Osteoblast (primary cell): ENCODE measurements at regions not wholly inside any gene's neighbourhood (a gene's known extent, or its start where the extent isn't known, plus 50 kb on each side); places are given as distances from the start of the nearest gene placed in this dataset.

ENCODE experiments used
- DNase-seq: peaks from one replicate; pipeline ENCODE4 v3.0.0; 2011; ENCODE audit warnings: low spot score, mixed read lengths; ENCODE audit not compliant: insufficient read length; ENCODE audit errors: missing footprints
- H2AFZ ChIP-seq: 2 replicates; pipeline ENCODE4 v1.6.0; 2011; ENCODE audit warnings: mild to moderate bottlenecking, low read length
- H3K27ac ChIP-seq: 2 replicates; pipeline ENCODE4 v1.5.1; 2011; ENCODE audit warnings: mild to moderate bottlenecking, low read depth, low read length, moderate library complexity
- H3K27me3 ChIP-seq: 2 replicates; pipeline ENCODE4 v1.6.0; 2012; ENCODE audit warnings: mild to moderate bottlenecking, control low read depth, inconsistent platforms, low read length, moderate library complexity; ENCODE audit not compliant: insufficient read depth
- H3K36me3 ChIP-seq: 2 replicates; pipeline ENCODE4 v1.5.1; 2011; ENCODE audit warnings: mild to moderate bottlenecking, low read length, control low read depth, moderate library complexity; ENCODE audit not compliant: insufficient read depth
- H3K4me1 ChIP-seq: 2 replicates; pipeline ENCODE4 v1.5.1; 2011; ENCODE audit warnings: mild to moderate bottlenecking, low read length, control low read depth, moderate library complexity; ENCODE audit not compliant: insufficient read depth
- H3K4me2 ChIP-seq: 2 replicates; pipeline ENCODE4 v1.6.0; 2011; ENCODE audit warnings: mild to moderate bottlenecking, low read length; ENCODE audit not compliant: insufficient read depth
- H3K4me3 ChIP-seq: fragments of 200-600 bp; sonication (generic); 3 replicates; pipeline ENCODE4 v1.5.1; 2012; ENCODE audit warnings: mild to moderate bottlenecking, low read length, inconsistent platforms; ENCODE audit not compliant: insufficient read depth
- H3K79me2 ChIP-seq: 2 replicates; pipeline ENCODE4 v1.6.0; 2012; ENCODE audit warnings: mild to moderate bottlenecking, low read length, control low read depth, inconsistent platforms; ENCODE audit not compliant: insufficient read depth
- H3K9me3 ChIP-seq: 2 replicates; pipeline ENCODE4 v1.5.1; 2011; ENCODE audit warnings: low read depth, low read length, control low read depth
- H4K20me1 ChIP-seq: 2 replicates; pipeline ENCODE4 v1.6.0; 2012; ENCODE audit warnings: mild to moderate bottlenecking, low read length, control low read depth; ENCODE audit not compliant: insufficient read depth
- CTCF ChIP-seq: IDR thresholded peaks from 2 replicates; pipeline ENCODE4 v1.5.1; 2011; ENCODE audit warnings: mild to moderate bottlenecking, low read depth, low read length, moderate library complexity; ENCODE audit errors: extremely low read depth

GRCh38 chr4:17090063-17090462 lies 191.6 kb upstream of the LDB2 start:
- H3K4me3 ChIP-seq, result no peak overlapping the region
- DNase-seq, result no peak
- H4K20me1 ChIP-seq, result no peaks in the 10 kb centered on the region
- peaks cover 11% of the 10 kb centered on the region for H3K4me1 ChIP-seq
- no peaks in the 10 kb centered on the region for H3K36me3 ChIP-seq
- TF ChIP-seq CTCF, result no peak
- no peaks in the 10 kb centered on the region for H3K27me3 ChIP-seq
- no peak overlapping the region for H2AFZ ChIP-seq
- H3K9me3 ChIP-seq, result no peaks in the 10 kb centered on the region
- no peaks in the 10 kb centered on the region for H3K79me2 ChIP-seq
- no peak overlapping the region for H3K4me2 ChIP-seq
- H3K27ac ChIP-seq, result no peak overlapping the region

- no peak for DNase-seq
Measured at GRCh38 chr4:17085416-17085815, 187.0 kb upstream of the LDB2 start.

GRCh38 chr4:17082186-17082585 lies 183.7 kb upstream of the LDB2 start:
- Histone ChIP-seq H3K4me1 (no peaks in the 10 kb centered on the region), H3K9me3 (no peaks in the 10 kb centered on the region), H3K36me3 (no peaks in the 10 kb centered on the region), H3K27me3 (no peaks in the 10 kb centered on the region), H3K4me3 (no peak overlapping the region), H3K27ac (no peak overlapping the region), H3K79me2 (no peaks in the 10 kb centered on the region), H4K20me1 (no peaks in the 10 kb centered on the region), H3K4me2 (no peak overlapping the region), H2AFZ (peak overlapping the region; percentile 8)
- no peak for TF ChIP-seq CTCF
- DNase-seq, result peak; percentile 25

More at GRCh38 chr4:17085416-17085815, 187.0 kb upstream of the LDB2 start:
- H3K4me1 ChIP-seq, result no peaks in the 10 kb centered on the region
- H3K9me3 ChIP-seq, result no peaks in the 10 kb centered on the region
- no peaks in the 10 kb centered on the region for H3K27me3 ChIP-seq
- H3K4me2 ChIP-seq, result no peak overlapping the region
- no peak overlapping the region for H3K27ac ChIP-seq
- no peak overlapping the region for H3K4me3 ChIP-seq
- peak overlapping the region; percentile 47 for H2AFZ ChIP-seq
- no peaks in the 10 kb centered on the region for H3K36me3 ChIP-seq
- no peak for TF ChIP-seq CTCF
- H4K20me1 ChIP-seq, result no peaks in the 10 kb centered on the region
- H3K79me2 ChIP-seq, result no peaks in the 10 kb centered on the region

GRCh38 chr4:17081179-17081578 lies 182.7 kb upstream of the LDB2 start:
- H3K4me1 ChIP-seq, result no peaks in the 10 kb centered on the region
- H3K27ac ChIP-seq, result no peak overlapping the region
- H3K79me2 ChIP-seq, result no peaks in the 10 kb centered on the region
- no peak overlapping the region for H3K4me2 ChIP-seq
- no peaks in the 10 kb centered on the region for H3K9me3 ChIP-seq
- DNase-seq, result no peak
- no peaks in the 10 kb centered on the region for H4K20me1 ChIP-seq
- TF ChIP-seq CTCF, result no peak
- H3K36me3 ChIP-seq, result no peaks in the 10 kb centered on the region
- no peak overlapping the region for H3K4me3 ChIP-seq
- peak overlapping the region; percentile 4 for H2AFZ ChIP-seq
- no peaks in the 10 kb centered on the region for H3K27me3 ChIP-seq
